Inferior parietal cortex (tissue), 1 donor: ENCODE measurements at regions not wholly inside any gene's neighbourhood (a gene's known extent, or its start where the extent isn't known, plus 50 kb on each side); places are given as distances from the start of the nearest gene placed in this dataset.

Experiments
- DNase-seq: peaks from one replicate; pipeline ENCODE4 v3.0.0-alpha.2; 2016; ENCODE audit errors: extremely low spot score

- DNase-seq, result no peak
These were observed 50.7 kb upstream of the LYVE1 start for GRCh38 chr11:10619131-10619680.

GRCh38 chr11:10618490-10618889 lies 50.0 kb upstream of the LYVE1 start:
- no peak for DNase-seq
